Lung (tissue), 11 donors: ENCODE measurements at regions not wholly inside any gene's neighbourhood (a gene's known extent, or its start where the extent isn't known, plus 50 kb on each side); places are given as distances from the start of the nearest gene placed in this dataset.

Experiments used
- ATAC-seq: fragments of 200-7000 bp; cut with Tn5 transposase; one replicate; pipeline ENCODE4 v1.9.1; 2020; ENCODE audit warnings: moderate number of reproducible peaks; ENCODE audit not compliant: insufficient read depth, low FRiP score
- DNase-seq, 3 donors: peaks; one replicate each; pipeline ENCODE4 v3.0.0-alpha.2; 2013 to 2017
- H3K27ac ChIP-seq, 2 donors: one replicate each; pipeline ENCODE4 v1.5.1; 2013; ENCODE audit warnings: mild to moderate bottlenecking in 2 of 2, moderate library complexity in 2 of 2, control low read depth in 1 of 2, inconsistent platforms in 1 of 2, low read depth in 1 of 2, low read length in 1 of 2
- H3K27me3 ChIP-seq, 3 donors: one replicate each; pipeline ENCODE4 v1.5.1; 2013; ENCODE audit warnings: low read length in 2 of 3; ENCODE audit not compliant: control insufficient read depth in 3 of 3, insufficient read depth in 3 of 3
- H3K36me3 ChIP-seq, 4 donors: one replicate each; pipeline ENCODE4 v1.5.1; 2013; ENCODE audit warnings: low read length in 4 of 4, mild to moderate bottlenecking in 1 of 4, moderate library complexity in 1 of 4; ENCODE audit not compliant: control insufficient read depth in 4 of 4, insufficient read depth in 4 of 4
- H3K4me1 ChIP-seq, 5 donors: one replicate each; pipeline ENCODE4 v1.5.1; 2013; ENCODE audit warnings: low read length in 5 of 5, mild to moderate bottlenecking in 2 of 5, moderate library complexity in 1 of 5; ENCODE audit not compliant: control insufficient read depth in 5 of 5, insufficient read depth in 5 of 5
- H3K4me3 ChIP-seq: one replicate; pipeline ENCODE4 v1.5.1; 2013; ENCODE audit warnings: mild to moderate bottlenecking, control low read depth, moderate library complexity
- H3K9ac ChIP-seq, 2 donors: one replicate each; pipeline ENCODE4 v1.5.1; 2013; ENCODE audit warnings: low read length in 2 of 2, control low read depth in 1 of 2; ENCODE audit not compliant: insufficient read depth in 1 of 2
- H3K9me3 ChIP-seq, 4 donors: one replicate each; pipeline ENCODE4 v1.5.1; 2013; ENCODE audit warnings: low read length in 3 of 4, mild to moderate bottlenecking in 1 of 4, moderate library complexity in 1 of 4; ENCODE audit not compliant: control insufficient read depth in 4 of 4, insufficient read depth in 3 of 4
- CTCF ChIP-seq: IDR thresholded peaks from 2 replicates; pipeline ENCODE4 v1.5.1; 2012; ENCODE audit warnings: mild to moderate bottlenecking; ENCODE audit errors: control extremely low read depth, extremely low read depth
- WGBS, 2 donors: extraction: QIAGEN DNeasy Blood & Tissue Kit; methylation state at CpG; one replicate each; pipeline ENCODE4 v1.1.7; 2013; 5-methylcytosine and 5-hydroxymethylcytosine counted together
- donor health status: control.
- donor health status: control.
- donor health status: Bipolar disorder and iron deficiency.
- donor health status: healthy.
- donor health status: DM: yes; HTN: yes; CAD: no.

- H3K27ac ChIP-seq = no peak overlapping the region
- H3K36me3 ChIP-seq = no peaks in the 10 kb centered on the region
- H3K4me1 ChIP-seq = no peaks in the 10 kb centered on the region
- peak in 1 of 3 donors; percentile 9 for DNase-seq
- TF ChIP-seq CTCF = no peak
- H3K9ac ChIP-seq = no peak overlapping the region
- WGBS, 2 donors = 83 to 93% methylated on average over 4 of the region's 4 CpGs
- H3K9me3 ChIP-seq = no peaks in the 10 kb centered on the region
- no peaks in the 10 kb centered on the region for H3K27me3 ChIP-seq
- ATAC-seq = peak; percentile 27
- no peak overlapping the region for H3K4me3 ChIP-seq
These were observed 182.8 kb upstream of the TARS1 start for GRCh38 chr5:33257807-33258429.

GRCh38 chr5:33258553-33258952, 182.2 kb upstream of the TARS1 start:
- no peak overlapping the region for H3K9ac ChIP-seq
- H3K36me3 ChIP-seq = no peaks in the 10 kb centered on the region
- no peak for ATAC-seq
- WGBS, 2 donors = 92 to 94% methylated on average over 2 of the region's 2 CpGs
- H3K27me3 ChIP-seq = no peaks in the 10 kb centered on the region
- DNase-seq = no peak
- H3K9me3 ChIP-seq = no peaks in the 10 kb centered on the region
- no peak overlapping the region for H3K4me3 ChIP-seq
- no peak for TF ChIP-seq CTCF
- no peak overlapping the region for H3K27ac ChIP-seq
- no peaks in the 10 kb centered on the region for H3K4me1 ChIP-seq

GRCh38 chr5:33260098-33260497, 180.7 kb upstream of the TARS1 start:
- no peak overlapping the region for H3K9ac ChIP-seq
- TF ChIP-seq CTCF = no peak

GRCh38 chr5:33261305-33261704, 179.5 kb upstream of the TARS1 start:
- H3K27me3 ChIP-seq = no peaks in the 10 kb centered on the region
- no peaks in the 10 kb centered on the region for H3K36me3 ChIP-seq
- no peak for ATAC-seq
- H3K9ac ChIP-seq = no peak overlapping the region
- H3K9me3 ChIP-seq = no peaks in the 10 kb centered on the region
- TF ChIP-seq CTCF = no peak
- DNase-seq = no peak
- H3K4me3 ChIP-seq = no peak overlapping the region
- H3K27ac ChIP-seq = no peak overlapping the region
- 81 to 85% methylated on average over 2 of the region's 2 CpGs for WGBS, 2 donors
- H3K4me1 ChIP-seq = no peaks in the 10 kb centered on the region

More at GRCh38 chr5:33260098-33260497, 180.7 kb upstream of the TARS1 start:
- Histone ChIP-seq H3K36me3 (no peaks in the 10 kb centered on the region), H3K4me3 (no peak overlapping the region), H3K9me3 (no peaks in the 10 kb centered on the region), H3K27ac (no peak overlapping the region), H3K4me1 (no peaks in the 10 kb centered on the region), H3K27me3 (no peaks in the 10 kb centered on the region)
- DNase-seq (no peak), ATAC-seq (no peak)
- WGBS, 2 donors = 93 to 96% methylated on average over 2 of the region's 2 CpGs
